Adrenal gland (tissue), 9 donors: ENCODE measurements at regions not wholly inside any gene's neighbourhood (a gene's known extent, or its start where the extent isn't known, plus 50 kb on each side); places are given as distances from the start of the nearest gene placed in this dataset.

Source experiments
- DNase-seq, 7 donors: peaks; one replicate each; pipeline ENCODE4 v3.0.0-alpha.2; 2019 to 2020
- H3K27ac ChIP-seq, 5 donors: fragments of 200-600 bp; sonication (generic) in 4 of 5; 1 replicate in 3 of 5; 2 replicates in 2 of 5; pipeline versions ENCODE4 v1.5.1 to v1.8.0; 2016 to 2020; ENCODE audit warnings: mild to moderate bottlenecking in 1 of 5
- H3K27me3 ChIP-seq: fragments of 200-600 bp; 2 replicates; pipeline ENCODE4 v1.8.0; 2021
- H3K36me3 ChIP-seq, 2 donors: fragments of 200-600 bp; replicated peaks in 1 of 2; 1 replicate in 1 of 2; 2 replicates in 1 of 2; pipeline versions ENCODE4 v1.5.1 to v1.8.0; 2018 to 2022
- H3K4me1 ChIP-seq, 2 donors: fragments of 200-600 bp; replicated peaks in 1 of 2; 1 replicate in 1 of 2; 2 replicates in 1 of 2; pipeline versions ENCODE4 v1.5.1 to v1.8.0; 2018 to 2021
- H3K4me3 ChIP-seq, 4 donors: fragments of 200-600 bp; sonication (generic) in 3 of 4; one replicate each; pipeline ENCODE4 v1.5.1; 2016 to 2018
- H3K9me3 ChIP-seq, 3 donors: fragments of 200-600 bp; sonication (generic) in 1 of 3; replicated peaks in 1 of 3; 1 replicate in 2 of 3; 2 replicates in 1 of 3; pipeline versions ENCODE4 v1.5.1 to v1.8.0; 2016 to 2021
- POLR2A ChIP-seq, 2 donors: fragments of 450-650 bp; IDR thresholded peaks; one replicate each; pipeline ENCODE4 v1.6.1; 2017; ENCODE audit warnings: antibody characterized with exemption in 2 of 2, mild to moderate bottlenecking in 2 of 2, moderate library complexity in 1 of 2
- WGBS, 4 donors: extraction: QIAGEN DNeasy Blood & Tissue Kit in 2 of 4; methylation state at CpG; one replicate each; pipeline versions ENCODE4 v1.1.5 to v1.1.7; 2013 to 2017; 5-methylcytosine and 5-hydroxymethylcytosine counted together
- intact Hi-C, 2 donors: fragments of 100-400 bp; cut with DNase I; formaldehyde crosslinking; loops; one replicate each; pipeline versions ENCODE4 v1.14.1 to v1.15.0; 2022 to 2023
- TF ChIP-seq, protein P1 (sequence below), 6 experiments: fragments of 450-650 bp in 4 of 6; fragments of 200-600 bp in 2 of 6; sonication (generic) in 1 of 6; IDR thresholded peaks; 1 replicate in 5 of 6; 2 replicates in 1 of 6; pipeline versions ENCODE4 v1.5.1 to v1.8.0; 2016 to 2021; ENCODE audit warnings: antibody characterized with exemption in 6 of 6, mild to moderate bottlenecking in 2 of 6, moderate library complexity in 1 of 6
- donor health status: healthy with polysubstance abuse.
- donor health status: Bipolar disorder and iron deficiency.
- donor health status: DM: yes; HTN: yes; CAD: no.
- donor health status: DM: no; HTN: no; CAD: no.
- donor health status: DM: no; HTN: no; CAD: no.

DNA sequence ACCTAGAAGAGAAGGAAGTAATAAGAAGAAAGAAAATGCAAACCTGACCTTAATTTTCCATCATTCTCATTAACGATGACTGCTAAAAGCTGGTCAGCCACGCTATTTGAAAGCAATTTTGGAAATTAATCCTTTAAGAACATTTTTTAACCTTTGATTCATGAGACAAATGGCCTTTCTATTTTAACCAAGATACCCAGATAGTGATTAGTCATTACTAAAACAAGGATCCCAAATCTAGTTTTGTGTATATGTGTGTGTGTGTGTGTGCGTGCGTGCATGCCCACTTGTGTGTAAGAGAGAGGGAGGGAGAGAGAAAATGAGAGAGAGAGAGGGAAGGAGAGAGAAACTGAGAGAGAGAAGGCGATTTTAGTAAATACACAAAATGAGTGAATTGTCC is 329.5 kb downstream of the DEPDC1B start:
- Histone ChIP-seq H3K4me1 (no peaks in the 10 kb centered on the region), H3K4me3 (no peak overlapping the region), H3K27ac (no peak overlapping the region), H3K36me3 (no peaks in the 10 kb centered on the region), H3K27me3 (no peaks in the 10 kb centered on the region), H3K9me3 (no peaks in the 10 kb centered on the region)
- DNase-seq: no peak
- intact Hi-C loops: no loop called here
- 72 to 81% (median 74%) methylated on average over 5 of the region's 5 CpGs for WGBS, 4 donors
- TF ChIP-seq, protein P1, sequence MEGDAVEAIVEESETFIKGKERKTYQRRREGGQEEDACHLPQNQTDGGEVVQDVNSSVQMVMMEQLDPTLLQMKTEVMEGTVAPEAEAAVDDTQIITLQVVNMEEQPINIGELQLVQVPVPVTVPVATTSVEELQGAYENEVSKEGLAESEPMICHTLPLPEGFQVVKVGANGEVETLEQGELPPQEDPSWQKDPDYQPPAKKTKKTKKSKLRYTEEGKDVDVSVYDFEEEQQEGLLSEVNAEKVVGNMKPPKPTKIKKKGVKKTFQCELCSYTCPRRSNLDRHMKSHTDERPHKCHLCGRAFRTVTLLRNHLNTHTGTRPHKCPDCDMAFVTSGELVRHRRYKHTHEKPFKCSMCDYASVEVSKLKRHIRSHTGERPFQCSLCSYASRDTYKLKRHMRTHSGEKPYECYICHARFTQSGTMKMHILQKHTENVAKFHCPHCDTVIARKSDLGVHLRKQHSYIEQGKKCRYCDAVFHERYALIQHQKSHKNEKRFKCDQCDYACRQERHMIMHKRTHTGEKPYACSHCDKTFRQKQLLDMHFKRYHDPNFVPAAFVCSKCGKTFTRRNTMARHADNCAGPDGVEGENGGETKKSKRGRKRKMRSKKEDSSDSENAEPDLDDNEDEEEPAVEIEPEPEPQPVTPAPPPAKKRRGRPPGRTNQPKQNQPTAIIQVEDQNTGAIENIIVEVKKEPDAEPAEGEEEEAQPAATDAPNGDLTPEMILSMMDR (IDR thresholded peaks at IDR 0.05): no peak
- no peak for TF ChIP-seq POLR2A (IDR thresholded peaks at IDR 0.05)

DNA sequence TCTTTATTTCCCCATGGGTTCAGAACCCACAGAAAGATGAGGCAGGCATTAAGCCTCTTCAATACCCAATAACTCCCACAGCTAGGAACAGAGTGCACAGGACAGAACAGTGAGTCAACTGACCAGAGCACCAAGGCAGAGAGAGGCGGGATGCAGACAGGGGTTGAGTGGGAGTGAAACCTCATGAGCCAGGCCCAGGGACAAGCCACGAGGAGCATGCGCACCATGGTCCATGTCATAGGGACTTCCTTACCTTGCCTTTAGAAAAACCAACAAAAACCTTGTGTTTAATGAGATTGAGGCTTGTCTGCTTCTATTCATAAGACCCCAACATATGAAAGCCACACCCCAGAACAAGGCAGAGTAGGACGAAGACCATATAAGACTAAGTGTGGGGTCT is 330.6 kb downstream of the DEPDC1B start:
- 87 to 91% (median 91%) methylated on average over 4 of the region's 4 CpGs for WGBS, 4 donors
- no peak for DNase-seq

GRCh38 chr5:60368100-60368499 is 331.9 kb downstream of the DEPDC1B start:
- no peaks in the 10 kb centered on the region for H3K27me3 ChIP-seq
- TF ChIP-seq, protein P1 (IDR thresholded peaks at IDR 0.05): no peak
- TF ChIP-seq POLR2A (IDR thresholded peaks at IDR 0.05): no peak
- no peaks in the 10 kb centered on the region for H3K36me3 ChIP-seq
- DNase-seq: no peak
- intact Hi-C loops: no loop called here
- no peaks in the 10 kb centered on the region for H3K9me3 ChIP-seq
- H3K27ac ChIP-seq: no peak overlapping the region
- WGBS, 4 donors: 76 to 84% (median 79%) methylated on average over 5 of the region's 5 CpGs
- no peak overlapping the region for H3K4me3 ChIP-seq
- H3K4me1 ChIP-seq: no peaks in the 10 kb centered on the region

More for the DNA sequence above, 330.6 kb downstream of the DEPDC1B start:
- intact Hi-C loops: no loop called here
- TF ChIP-seq POLR2A (IDR thresholded peaks at IDR 0.05): no peak
- TF ChIP-seq, protein P1 (IDR thresholded peaks at IDR 0.05): no peak
- H3K9me3 ChIP-seq: no peaks in the 10 kb centered on the region
- H3K27ac ChIP-seq: no peak overlapping the region
- H3K27me3 ChIP-seq: no peaks in the 10 kb centered on the region
- no peaks in the 10 kb centered on the region for H3K4me1 ChIP-seq
- H3K4me3 ChIP-seq: no peak overlapping the region
- H3K36me3 ChIP-seq: no peaks in the 10 kb centered on the region

GRCh38 chr5:60366489-60366888 is 333.5 kb downstream of the DEPDC1B start:
- TF ChIP-seq POLR2A (IDR thresholded peaks at IDR 0.05): no peak
- TF ChIP-seq, protein P1 (IDR thresholded peaks at IDR 0.05): no peak
- intact Hi-C loops: no loop called here
- H3K27ac ChIP-seq: no peak overlapping the region
- H3K4me3 ChIP-seq: no peak overlapping the region
- H3K27me3 ChIP-seq: no peaks in the 10 kb centered on the region
- WGBS, 4 donors: 33 to 76% (median 49%) methylated on average over 2 of the region's 2 CpGs
- no peaks in the 10 kb centered on the region for H3K9me3 ChIP-seq
- no peak for DNase-seq
- no peaks in the 10 kb centered on the region for H3K4me1 ChIP-seq
- no peaks in the 10 kb centered on the region for H3K36me3 ChIP-seq
